Lung microvascular endothelial cell (primary cell): ENCODE measurements at regions not wholly inside any gene's neighbourhood (a gene's known extent, or its start where the extent isn't known, plus 50 kb on each side); places are given as distances from the start of the nearest gene placed in this dataset.
A peak's percentile ranks its signal among the peaks of the same experiment; 100 is the strongest.

Experiments used
- DNase-seq, 2 donors: peaks; one replicate each; pipeline versions ENCODE4 v3.0.0 to v3.0.0-alpha.2; 2010; ENCODE audit warnings: low read depth in 2 of 2

DNA sequence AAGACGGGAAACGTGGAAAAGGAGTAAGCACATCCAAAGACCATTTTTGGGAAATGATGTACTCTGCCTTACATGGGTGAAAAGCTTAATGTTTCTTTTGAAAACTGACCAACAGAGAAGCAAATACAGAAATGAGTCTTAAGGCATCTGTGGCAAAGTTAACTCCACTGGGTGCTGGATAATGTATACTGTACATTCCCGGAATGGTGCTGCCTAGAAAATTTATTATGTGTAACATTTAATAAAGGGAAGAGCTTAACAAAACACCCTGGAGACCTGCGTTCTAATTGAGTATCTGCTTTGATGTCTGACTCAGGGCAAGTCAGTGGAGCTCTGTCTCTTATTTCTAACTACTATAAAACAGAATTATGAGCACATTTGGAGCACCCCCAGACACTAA lies 230.2 kb downstream of the MID1 start:
- no peak for DNase-seq

DNA sequence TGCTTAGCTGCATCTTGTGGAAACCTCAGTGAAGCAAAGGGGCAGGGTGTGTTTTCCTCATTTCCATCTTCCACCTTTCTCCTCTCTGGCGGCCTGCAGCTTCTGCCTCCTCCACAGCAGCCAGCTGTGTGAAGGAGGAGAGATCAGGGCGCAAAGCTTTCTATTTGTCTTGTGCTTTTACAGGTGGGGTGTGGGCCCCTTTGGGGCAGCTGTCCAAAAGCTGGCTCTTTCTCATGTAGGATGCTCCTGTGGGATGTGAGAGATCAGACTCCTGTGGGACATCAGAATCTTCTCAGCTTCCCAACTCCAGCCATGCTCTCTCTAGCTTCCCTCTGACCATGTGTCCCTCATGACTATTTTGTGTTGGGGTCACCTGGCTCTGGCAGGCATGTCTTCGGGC lies 227.1 kb downstream of the MID1 start:
- DNase-seq: no peak

DNA sequence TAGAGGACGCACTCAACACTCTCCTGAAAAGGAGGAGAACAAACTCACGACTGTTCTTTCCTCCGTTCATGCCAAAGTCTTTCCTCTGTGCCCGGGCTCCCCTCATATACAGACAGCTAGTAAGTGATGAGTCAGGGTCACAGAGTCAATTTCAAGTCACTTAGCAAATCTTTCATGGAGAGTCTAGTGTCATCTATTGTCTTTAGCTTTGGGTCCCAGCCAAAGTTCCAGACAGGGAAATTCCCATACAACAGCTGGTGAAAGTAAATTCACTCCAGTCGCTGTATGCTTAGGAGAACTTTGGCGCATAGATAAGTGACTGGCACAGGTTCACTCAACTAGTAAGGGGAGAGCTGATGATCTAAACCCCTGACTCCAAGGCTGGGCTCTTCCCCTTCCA lies 226.5 kb downstream of the MID1 start:
- DNase-seq: peak; percentile 34 to 66

DNA sequence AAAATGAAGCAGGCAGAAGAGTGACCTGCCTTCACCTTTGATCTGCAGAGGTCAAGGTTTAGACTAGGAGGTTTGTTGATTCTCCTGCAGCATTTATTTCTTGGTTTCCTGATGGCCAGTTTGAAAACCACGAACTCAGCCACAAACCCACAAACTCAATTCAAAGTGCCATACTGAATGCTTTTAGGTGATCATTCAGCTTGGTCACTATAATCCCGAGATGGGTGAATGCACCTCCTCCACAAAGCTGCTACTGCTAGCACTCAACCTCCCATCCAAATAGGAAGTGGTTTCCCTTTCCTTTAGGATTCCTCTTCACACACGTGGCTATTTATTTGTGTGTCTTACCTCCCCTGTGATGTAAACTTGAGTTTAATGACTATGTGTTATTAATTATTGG lies 225.2 kb downstream of the MID1 start:
- no peak for DNase-seq
